SK-N-SH (cell line): ENCODE measurements at regions not wholly inside any gene's neighbourhood (a gene's known extent, or its start where the extent isn't known, plus 50 kb on each side); places are given as distances from the start of the nearest gene placed in this dataset.

ENCODE experiments used
- CTCF ChIA-PET: fragments of 300-600, 350-600 bp; formaldehyde crosslinking; extraction: SDS; loops from one replicate; lab custom pipeline; 2021; lab: Yijun Ruan, JAX
- POLR2A ChIA-PET: fragments of 350-600 bp; sonication (Branson Sonifier 250); formaldehyde crosslinking; extraction: SDS; loops from one replicate; lab custom pipeline; 2020; ENCODE audit warnings: antibody characterized with exemption, inconsistent platforms; lab: Yijun Ruan, JAX
- DNase-seq: peaks from one replicate; pipeline ENCODE4 v3.0.0; 2012
- H2AFZ ChIP-seq: fragments of 200-600 bp; sonication (generic); 2 replicates; pipeline ENCODE4 v1.8.1; 2016; ENCODE audit warnings: antibody characterized with exemption, mild to moderate bottlenecking, low read depth
- H3F3A ChIP-seq: fragments of 200-600 bp; sonication (generic); replicated peaks from 2 replicates; pipeline ENCODE3; 2016; ENCODE audit warnings: antibody characterized with exemption, mild to moderate bottlenecking; ENCODE audit not compliant: insufficient read depth
- H3K27ac ChIP-seq, 2 experiments: fragments of 200-500 bp in 1 of 2; fragments of 200-600 bp in 1 of 2; sonication (Bioruptor generic) in 1 of 2; sonication (generic), shearing (Covaris generic) in 1 of 2; 2 replicates each; pipeline versions ENCODE4 v1.5.1 to v1.6.1; 2014 to 2016; ENCODE audit warnings: low read depth in 2 of 2, inconsistent platforms in 1 of 2, low read length in 1 of 2, mild to moderate bottlenecking in 1 of 2, mixed read lengths in 1 of 2
- H3K27me3 ChIP-seq: fragments of 200-600 bp; sonication (generic), shearing (Covaris generic); 2 replicates; pipeline ENCODE4 v1.6.1; 2016; ENCODE audit warnings: mixed run types; ENCODE audit not compliant: insufficient read depth
- H3K36me3 ChIP-seq, 2 experiments: fragments of 200-500 bp in 1 of 2; fragments of 200-600 bp in 1 of 2; sonication (Bioruptor generic) in 1 of 2; sonication (generic) in 1 of 2; replicated peaks in 1 of 2; 2 replicates each; pipeline versions ENCODE3 to v1.5.1; 2014 to 2016; ENCODE audit warnings: low read length in 1 of 2, mild to moderate bottlenecking in 1 of 2; ENCODE audit not compliant: insufficient read depth in 2 of 2, control insufficient read depth in 1 of 2
- H3K4me1 ChIP-seq, 2 experiments: fragments of 200-500 bp in 1 of 2; fragments of 200-600 bp in 1 of 2; sonication (Bioruptor generic) in 1 of 2; sonication (generic), shearing (Covaris generic) in 1 of 2; 2 replicates each; pipeline versions ENCODE4 v1.5.1 to v1.6.1; 2014 to 2016; ENCODE audit warnings: low read depth in 1 of 2, low read length in 1 of 2, mixed run types in 1 of 2; ENCODE audit not compliant: insufficient read depth in 2 of 2, control insufficient read depth in 1 of 2
- H3K4me2 ChIP-seq: fragments of 200-600 bp; sonication (generic), shearing (Covaris generic); 2 replicates; pipeline ENCODE4 v1.6.1; 2017; ENCODE audit warnings: mixed run types
- H3K4me3 ChIP-seq, 2 experiments: fragments of 200-500 bp in 1 of 2; fragments of 200-600 bp in 1 of 2; sonication (Bioruptor generic) in 1 of 2; sonication (generic), shearing (Covaris generic) in 1 of 2; 2 replicates each; pipeline versions ENCODE4 v1.5.1 to v1.8.1; 2014 to 2016; ENCODE audit warnings: low read depth in 2 of 2, inconsistent platforms in 1 of 2, low read length in 1 of 2, mild to moderate bottlenecking in 1 of 2, mixed read lengths in 1 of 2, moderate library complexity in 1 of 2
- H3K79me2 ChIP-seq: fragments of 200-600 bp; sonication (generic); 2 replicates; pipeline ENCODE4 v1.8.1; 2017; ENCODE audit warnings: mild to moderate bottlenecking; ENCODE audit not compliant: insufficient read depth
- H3K9ac ChIP-seq: fragments of 200-600 bp; sonication (generic); 2 replicates; pipeline ENCODE4 v1.6.1; 2017; ENCODE audit warnings: mixed run types
- H3K9me2 ChIP-seq: fragments of 200-600 bp; sonication (generic); 2 replicates; pipeline ENCODE4 v1.6.1; 2017; ENCODE audit warnings: mixed run types
- H3K9me3 ChIP-seq: fragments of 200-600 bp; sonication (generic); 2 replicates; pipeline ENCODE4 v1.6.1; 2017; ENCODE audit warnings: mixed run types, mild to moderate bottlenecking, moderate library complexity
- H4K20me1 ChIP-seq: fragments of 200-600 bp; sonication (generic); 2 replicates; pipeline ENCODE4 v1.6.1; 2017; ENCODE audit warnings: mild to moderate bottlenecking, mixed run types; ENCODE audit not compliant: insufficient read depth
- CHD2 ChIP-seq: fragments of 150-350 bp; IDR thresholded peaks from 2 replicates; pipeline ENCODE4 v1.6.1; 2018; ENCODE audit warnings: low read length; ENCODE audit not compliant: partially characterized antibody
- EP300 ChIP-seq, 2 experiments: IDR thresholded peaks; 2 replicates each; pipeline versions ENCODE4 v1.4.0 to v1.6.1; 2012; ENCODE audit warnings: borderline replicate concordance in 1 of 2, low read depth in 1 of 2, low read length in 1 of 2
- GABPA ChIP-seq: IDR thresholded peaks from 2 replicates; pipeline ENCODE4 v1.4.0; 2012; ENCODE audit warnings: low read depth, mild to moderate bottlenecking
- NFIC ChIP-seq: IDR thresholded peaks from 2 replicates; pipeline ENCODE4 v1.4.0; 2012; ENCODE audit warnings: borderline replicate concordance
- POLR2AphosphoS5 ChIP-seq: IDR thresholded peaks from 2 replicates; pipeline ENCODE4 v1.6.1; 2012; ENCODE audit warnings: low read depth, low read length
- RCOR1 ChIP-seq: fragments of 150-350 bp; IDR thresholded peaks from 2 replicates; pipeline ENCODE4 v1.6.1; 2017; ENCODE audit warnings: antibody characterized with exemption, low read length
- RXRA ChIP-seq: IDR thresholded peaks from 2 replicates; pipeline ENCODE4 v1.4.0; 2012; ENCODE audit warnings: low read depth, mild to moderate bottlenecking, borderline replicate concordance
- SIN3A ChIP-seq: IDR thresholded peaks from 2 replicates; pipeline ENCODE4 v1.6.1; 2012; ENCODE audit warnings: low read depth, mild to moderate bottlenecking, low read length, moderate library complexity, borderline replicate concordance
- TAF1 ChIP-seq: IDR thresholded peaks from 2 replicates; pipeline ENCODE4 v1.6.1; 2012; ENCODE audit warnings: low read depth, mild to moderate bottlenecking, low read length, moderate library complexity, borderline replicate concordance
- TEAD4 ChIP-seq: IDR thresholded peaks from 2 replicates; pipeline ENCODE4 v1.4.0; 2012; ENCODE audit warnings: mild to moderate bottlenecking, borderline replicate concordance; ENCODE audit not compliant: insufficient read depth
- YY1 ChIP-seq: IDR thresholded peaks from 2 replicates; pipeline ENCODE4 v1.4.0; 2012; ENCODE audit warnings: low read depth, mild to moderate bottlenecking
- WGBS: methylation state at CpG from one replicate; pipeline ENCODE4 v1.1.6; 2017; ENCODE audit warnings: low lambda C conversion rate; 5-methylcytosine and 5-hydroxymethylcytosine counted together
- TF ChIP-seq, protein P1 (sequence below): IDR thresholded peaks from 2 replicates; pipeline ENCODE4 v1.4.0; 2012; ENCODE audit warnings: low read depth
- TF ChIP-seq, protein P2 (sequence below): fragments of 150-350 bp; IDR thresholded peaks from 2 replicates; pipeline ENCODE4 v1.6.1; 2016; ENCODE audit warnings: mild to moderate bottlenecking, low read depth, low read length
- TF ChIP-seq, protein P3 (sequence below): IDR thresholded peaks from 2 replicates; pipeline ENCODE4 v1.4.0; 2012; ENCODE audit warnings: low read depth, borderline replicate concordance
- TF ChIP-seq, protein P4 (sequence below): IDR thresholded peaks from 2 replicates; pipeline ENCODE4; 2012
- TF ChIP-seq, protein P5 (sequence below): IDR thresholded peaks from 2 replicates; pipeline ENCODE4 v1.6.1; 2012; ENCODE audit warnings: mild to moderate bottlenecking, low read depth, low read length, moderate library complexity

DNA sequence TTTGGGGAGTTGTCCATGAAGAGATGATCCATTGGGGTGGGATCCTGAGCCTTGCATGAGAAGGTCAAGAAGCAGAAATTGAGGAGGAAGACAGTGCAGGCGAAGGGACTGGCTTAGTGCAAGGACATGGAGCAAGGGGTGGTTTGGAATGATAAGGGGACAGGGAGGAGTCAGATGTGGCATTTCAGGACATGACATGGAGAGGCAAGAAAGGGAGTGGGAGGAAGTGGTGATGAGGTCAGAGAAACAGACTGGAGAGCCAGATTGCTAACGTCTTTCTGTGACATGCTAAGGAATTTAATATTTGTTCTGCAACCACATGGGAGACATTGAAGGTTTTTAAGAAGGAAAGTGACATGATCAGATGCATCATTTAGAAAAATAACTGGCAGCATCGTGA lies 346.8 kb upstream of the FMN2 start (continued):
- TF ChIP-seq, protein P1, sequence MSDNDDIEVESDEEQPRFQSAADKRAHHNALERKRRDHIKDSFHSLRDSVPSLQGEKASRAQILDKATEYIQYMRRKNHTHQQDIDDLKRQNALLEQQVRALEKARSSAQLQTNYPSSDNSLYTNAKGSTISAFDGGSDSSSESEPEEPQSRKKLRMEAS, result no peak
- TF ChIP-seq NFIC, result no peak
- no peak for TF ChIP-seq SIN3A
- no peak for TF ChIP-seq TEAD4
- no peak for TF ChIP-seq TAF1

DNA sequence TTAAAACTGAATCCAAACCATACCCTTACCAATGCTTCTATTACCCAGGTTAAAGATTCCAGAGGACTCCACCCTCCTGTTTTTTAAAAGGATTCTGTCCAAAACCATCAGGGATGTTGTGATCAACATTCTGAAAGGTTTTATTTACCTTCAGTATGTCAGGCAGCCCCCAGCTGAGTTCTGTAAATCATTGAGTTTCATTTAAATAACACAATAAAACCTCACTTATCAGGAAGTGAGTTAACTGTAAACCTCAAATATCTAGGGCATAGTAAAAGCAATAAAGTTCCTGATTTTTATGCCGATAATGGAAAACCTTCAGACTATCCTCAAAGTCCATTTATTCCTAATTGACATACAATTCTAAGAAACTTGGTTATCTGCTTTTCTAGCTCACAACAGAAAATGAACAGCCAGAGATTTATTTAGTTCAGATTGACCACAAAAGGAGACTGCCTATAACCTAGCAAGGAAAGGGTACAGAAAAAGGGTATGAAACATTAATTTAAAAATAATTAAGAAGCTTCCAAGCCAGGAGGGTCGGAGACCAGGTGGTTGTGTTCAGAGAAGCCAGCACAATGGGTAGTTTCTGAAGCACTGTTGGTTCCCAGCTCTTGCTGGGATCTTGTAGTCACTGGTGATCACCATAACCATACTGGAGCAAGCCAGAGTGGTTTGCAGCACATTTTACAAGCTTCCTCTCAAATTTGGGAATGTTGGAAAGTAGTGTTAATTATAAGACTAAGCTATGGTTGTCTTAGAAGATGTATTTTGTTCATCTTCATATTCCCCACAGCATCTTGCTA lies 336.4 kb upstream of the FMN2 start:
- no peaks in the 10 kb centered on the region for H3K9me2 ChIP-seq
- H3F3A ChIP-seq, result no peaks in the 10 kb centered on the region
- no peak for DNase-seq
- no peak overlapping the region for H3K4me3 ChIP-seq
- no peaks in the 10 kb centered on the region for H4K20me1 ChIP-seq
- no peak overlapping the region for H3K9ac ChIP-seq
- H3K4me1 ChIP-seq, result peaks cover 0 to 4% of the 10 kb centered on the region in 2 experiments; a peak in 2 of 4 replicates
- ChIA-PET CTCF (interaction anchor here (2.2 kb wide), 1 partner anchor 17 kb away, joined by 6 read pairs; no protein-coding TSS in a partner anchor), POLR2A (no interaction called here)
- H3K79me2 ChIP-seq, result no peaks in the 10 kb centered on the region
- no peaks in the 10 kb centered on the region for H3K27me3 ChIP-seq
- H3K4me2 ChIP-seq, result no peak overlapping the region
- WGBS, result 57% methylated on average over 2 of the region's 2 CpGs
- no peak overlapping the region; a peak in 1 of 4 replicates for H3K27ac ChIP-seq
- TF ChIP-seq YY1 (no peak), CHD2 (no peak), GABPA (no peak)
- TF ChIP-seq, protein P2, sequence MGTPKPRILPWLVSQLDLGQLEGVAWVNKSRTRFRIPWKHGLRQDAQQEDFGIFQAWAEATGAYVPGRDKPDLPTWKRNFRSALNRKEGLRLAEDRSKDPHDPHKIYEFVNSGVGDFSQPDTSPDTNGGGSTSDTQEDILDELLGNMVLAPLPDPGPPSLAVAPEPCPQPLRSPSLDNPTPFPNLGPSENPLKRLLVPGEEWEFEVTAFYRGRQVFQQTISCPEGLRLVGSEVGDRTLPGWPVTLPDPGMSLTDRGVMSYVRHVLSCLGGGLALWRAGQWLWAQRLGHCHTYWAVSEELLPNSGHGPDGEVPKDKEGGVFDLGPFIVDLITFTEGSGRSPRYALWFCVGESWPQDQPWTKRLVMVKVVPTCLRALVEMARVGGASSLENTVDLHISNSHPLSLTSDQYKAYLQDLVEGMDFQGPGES, result no peak
- no peak overlapping the region for H2AFZ ChIP-seq
- H3K36me3 ChIP-seq, result no peaks in the 10 kb centered on the region
- no peaks in the 10 kb centered on the region for H3K9me3 ChIP-seq

DNA sequence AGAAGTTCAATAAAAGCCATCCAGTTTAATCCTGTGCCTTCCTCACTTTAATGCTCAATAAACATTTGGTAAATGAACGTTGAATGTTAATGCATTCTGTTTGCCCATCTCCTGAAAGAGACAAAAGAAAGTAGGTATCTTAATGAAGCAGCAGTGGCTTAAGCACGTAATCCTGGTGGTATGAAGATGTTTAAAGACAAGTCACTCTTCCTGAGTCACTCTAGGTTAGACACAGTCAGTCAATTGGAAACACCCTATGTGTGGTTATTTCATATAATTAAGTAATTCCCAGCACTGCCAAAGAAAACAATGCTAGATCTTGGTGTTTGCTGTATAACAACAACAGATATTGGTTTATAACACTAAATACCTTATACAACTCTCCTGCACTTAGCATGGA lies 334.0 kb upstream of the FMN2 start:
- TF ChIP-seq, protein P3, sequence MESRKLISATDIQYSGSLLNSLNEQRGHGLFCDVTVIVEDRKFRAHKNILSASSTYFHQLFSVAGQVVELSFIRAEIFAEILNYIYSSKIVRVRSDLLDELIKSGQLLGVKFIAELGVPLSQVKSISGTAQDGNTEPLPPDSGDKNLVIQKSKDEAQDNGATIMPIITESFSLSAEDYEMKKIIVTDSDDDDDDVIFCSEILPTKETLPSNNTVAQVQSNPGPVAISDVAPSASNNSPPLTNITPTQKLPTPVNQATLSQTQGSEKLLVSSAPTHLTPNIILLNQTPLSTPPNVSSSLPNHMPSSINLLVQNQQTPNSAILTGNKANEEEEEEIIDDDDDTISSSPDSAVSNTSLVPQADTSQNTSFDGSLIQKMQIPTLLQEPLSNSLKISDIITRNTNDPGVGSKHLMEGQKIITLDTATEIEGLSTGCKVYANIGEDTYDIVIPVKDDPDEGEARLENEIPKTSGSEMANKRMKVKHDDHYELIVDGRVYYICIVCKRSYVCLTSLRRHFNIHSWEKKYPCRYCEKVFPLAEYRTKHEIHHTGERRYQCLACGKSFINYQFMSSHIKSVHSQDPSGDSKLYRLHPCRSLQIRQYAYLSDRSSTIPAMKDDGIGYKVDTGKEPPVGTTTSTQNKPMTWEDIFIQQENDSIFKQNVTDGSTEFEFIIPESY, result no peak
- TF ChIP-seq EP300 (IDR thresholded peaks at IDR 0.05; ENCODE audit: borderline replicate concordance in 1 of 2, low read depth in 1 of 2, low read length in 1 of 2) (no peak), RXRA (no peak), NFIC (no peak), RCOR1 (no peak), POLR2AphosphoS5 (no peak)
- TF ChIP-seq, protein P4, sequence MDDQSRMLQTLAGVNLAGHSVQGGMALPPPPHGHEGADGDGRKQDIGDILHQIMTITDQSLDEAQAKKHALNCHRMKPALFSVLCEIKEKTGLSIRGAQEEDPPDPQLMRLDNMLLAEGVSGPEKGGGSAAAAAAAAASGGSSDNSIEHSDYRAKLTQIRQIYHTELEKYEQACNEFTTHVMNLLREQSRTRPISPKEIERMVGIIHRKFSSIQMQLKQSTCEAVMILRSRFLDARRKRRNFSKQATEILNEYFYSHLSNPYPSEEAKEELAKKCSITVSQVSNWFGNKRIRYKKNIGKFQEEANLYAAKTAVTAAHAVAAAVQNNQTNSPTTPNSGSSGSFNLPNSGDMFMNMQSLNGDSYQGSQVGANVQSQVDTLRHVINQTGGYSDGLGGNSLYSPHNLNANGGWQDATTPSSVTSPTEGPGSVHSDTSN, result no peak
- TF ChIP-seq, protein P5, sequence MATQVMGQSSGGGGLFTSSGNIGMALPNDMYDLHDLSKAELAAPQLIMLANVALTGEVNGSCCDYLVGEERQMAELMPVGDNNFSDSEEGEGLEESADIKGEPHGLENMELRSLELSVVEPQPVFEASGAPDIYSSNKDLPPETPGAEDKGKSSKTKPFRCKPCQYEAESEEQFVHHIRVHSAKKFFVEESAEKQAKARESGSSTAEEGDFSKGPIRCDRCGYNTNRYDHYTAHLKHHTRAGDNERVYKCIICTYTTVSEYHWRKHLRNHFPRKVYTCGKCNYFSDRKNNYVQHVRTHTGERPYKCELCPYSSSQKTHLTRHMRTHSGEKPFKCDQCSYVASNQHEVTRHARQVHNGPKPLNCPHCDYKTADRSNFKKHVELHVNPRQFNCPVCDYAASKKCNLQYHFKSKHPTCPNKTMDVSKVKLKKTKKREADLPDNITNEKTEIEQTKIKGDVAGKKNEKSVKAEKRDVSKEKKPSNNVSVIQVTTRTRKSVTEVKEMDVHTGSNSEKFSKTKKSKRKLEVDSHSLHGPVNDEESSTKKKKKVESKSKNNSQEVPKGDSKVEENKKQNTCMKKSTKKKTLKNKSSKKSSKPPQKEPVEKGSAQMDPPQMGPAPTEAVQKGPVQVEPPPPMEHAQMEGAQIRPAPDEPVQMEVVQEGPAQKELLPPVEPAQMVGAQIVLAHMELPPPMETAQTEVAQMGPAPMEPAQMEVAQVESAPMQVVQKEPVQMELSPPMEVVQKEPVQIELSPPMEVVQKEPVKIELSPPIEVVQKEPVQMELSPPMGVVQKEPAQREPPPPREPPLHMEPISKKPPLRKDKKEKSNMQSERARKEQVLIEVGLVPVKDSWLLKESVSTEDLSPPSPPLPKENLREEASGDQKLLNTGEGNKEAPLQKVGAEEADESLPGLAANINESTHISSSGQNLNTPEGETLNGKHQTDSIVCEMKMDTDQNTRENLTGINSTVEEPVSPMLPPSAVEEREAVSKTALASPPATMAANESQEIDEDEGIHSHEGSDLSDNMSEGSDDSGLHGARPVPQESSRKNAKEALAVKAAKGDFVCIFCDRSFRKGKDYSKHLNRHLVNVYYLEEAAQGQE, result no peak
- Histone ChIP-seq H3K4me1 (peaks cover 0 to 14% of the 10 kb centered on the region in 2 experiments; a peak in 2 of 4 replicates), H3K9me3 (no peaks in the 10 kb centered on the region), H3F3A (no peaks in the 10 kb centered on the region), H3K9ac (no peak overlapping the region), H4K20me1 (no peaks in the 10 kb centered on the region), H3K27ac (peak overlapping the region in 1 of 2 experiments; percentile 40; a peak in 2 of 4 replicates), H3K27me3 (no peaks in the 10 kb centered on the region), H3K4me2 (no peak overlapping the region), H3K79me2 (no peaks in the 10 kb centered on the region), H3K36me3 (no peaks in the 10 kb centered on the region), H2AFZ (no peak overlapping the region), H3K9me2 (no peaks in the 10 kb centered on the region), H3K4me3 (no peak overlapping the region)
- WGBS, result 56% methylated on average over 2 of the region's 2 CpGs
- ChIA-PET CTCF (interaction anchor here (1.6 kb wide), 1 partner anchor 21 kb away, joined by 4 read pairs; no protein-coding TSS in a partner anchor), POLR2A (no interaction called here)
- no peak for DNase-seq
